RWPE1 (cell line): ENCODE measurements at regions not wholly inside any gene's neighbourhood (a gene's known extent, or its start where the extent isn't known, plus 50 kb on each side); places are given as distances from the start of the nearest gene placed in this dataset.
"Not testable (repeated sequence)": the region's sequence is repeated elsewhere in the genome, so short reads cannot be mapped to it uniquely, and the experiment has no call there.

Experiments
- CTCF ChIA-PET: fragments of 350-600 bp; sonication (Branson Sonifier 250); formaldehyde crosslinking; extraction: SDS; loops from one replicate; lab custom pipeline; 2021; lab: Yijun Ruan, JAX
- POLR2A ChIA-PET: fragments of 400-600 bp; formaldehyde crosslinking; extraction: SDS; loops from one replicate; lab custom pipeline; 2020; ENCODE audit warnings: antibody characterized with exemption; ENCODE audit not compliant: low non-redundant PET; lab: Yijun Ruan, JAX
- DNase-seq: peaks from one replicate; pipeline ENCODE4 v3.0.0; 2012; ENCODE audit warnings: low spot score
- H3K27ac ChIP-seq: fragments of 450-650 bp; 2 replicates; pipeline ENCODE4 v1.5.1; 2017
- CTCF ChIP-seq: fragments of 450-650 bp; conservative IDR thresholded peaks from 2 replicates; pipeline ENCODE4 v1.5.1; 2017; ENCODE audit warnings: low read depth, mild to moderate bottlenecking

DNA sequence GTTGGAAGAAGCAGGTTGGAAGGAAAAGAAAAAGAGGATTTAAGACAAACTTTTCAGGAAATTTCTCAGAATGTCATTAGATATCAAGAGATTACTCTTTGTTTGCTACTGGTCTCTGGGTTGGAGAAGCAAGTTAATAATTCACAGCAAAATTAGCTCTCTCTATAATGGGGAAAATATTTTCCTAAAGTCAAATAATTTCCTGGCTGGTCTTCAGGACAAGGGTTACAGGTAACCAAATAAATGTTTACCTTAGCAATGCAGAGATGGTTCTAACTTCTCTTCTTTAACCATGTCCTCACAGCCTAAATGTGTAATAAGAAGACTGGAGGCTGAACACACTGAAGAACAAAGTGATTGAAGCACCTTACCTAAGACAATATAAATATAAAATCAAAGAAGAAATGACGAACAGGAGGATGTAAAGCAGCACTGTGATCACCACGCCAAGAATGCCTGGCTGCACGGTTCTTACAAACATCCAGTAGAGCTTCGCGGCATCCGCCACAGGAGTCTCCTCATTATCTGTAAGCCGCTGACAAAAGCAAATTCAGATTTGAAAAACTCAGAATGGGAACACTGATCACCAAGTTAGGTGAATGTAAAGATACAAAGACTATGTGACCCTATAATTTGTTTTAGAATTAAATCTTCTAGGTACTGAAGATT lies 717.5 kb downstream of the TFAP2A start:
- no peak for TF ChIP-seq CTCF
- ChIA-PET POLR2A (no interaction called here), CTCF (interaction anchor here (0.6 kb wide), 2 partner anchors 24 to 1193 kb away, joined by 4 read pairs; no protein-coding TSS in a partner anchor)
- DNase-seq = no peak
- H3K27ac ChIP-seq = no peak overlapping the region

DNA sequence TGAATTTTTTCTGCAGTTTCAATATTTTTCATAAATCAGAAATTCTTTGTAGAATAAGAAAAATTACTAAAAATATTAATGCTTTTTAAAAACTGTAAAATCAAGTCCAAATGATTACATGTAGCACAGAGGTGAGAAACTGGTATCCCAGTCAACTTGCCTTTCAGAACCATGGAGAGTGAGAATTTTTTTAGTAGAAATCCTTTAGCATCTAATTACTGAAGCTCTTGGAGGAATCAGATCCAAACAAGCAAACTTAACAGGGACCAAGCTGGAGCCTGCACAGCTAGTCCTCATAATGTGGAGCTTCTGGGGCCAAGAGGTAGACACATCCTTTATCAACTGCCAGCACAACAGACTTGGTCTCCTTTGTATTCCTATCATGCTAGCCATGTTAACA lies 724.5 kb downstream of the TFAP2A start:
- ChIA-PET CTCF (no interaction called here), POLR2A (no interaction called here)
- H3K27ac ChIP-seq = no peak overlapping the region
- TF ChIP-seq CTCF = no peak
- DNase-seq = no peak

DNA sequence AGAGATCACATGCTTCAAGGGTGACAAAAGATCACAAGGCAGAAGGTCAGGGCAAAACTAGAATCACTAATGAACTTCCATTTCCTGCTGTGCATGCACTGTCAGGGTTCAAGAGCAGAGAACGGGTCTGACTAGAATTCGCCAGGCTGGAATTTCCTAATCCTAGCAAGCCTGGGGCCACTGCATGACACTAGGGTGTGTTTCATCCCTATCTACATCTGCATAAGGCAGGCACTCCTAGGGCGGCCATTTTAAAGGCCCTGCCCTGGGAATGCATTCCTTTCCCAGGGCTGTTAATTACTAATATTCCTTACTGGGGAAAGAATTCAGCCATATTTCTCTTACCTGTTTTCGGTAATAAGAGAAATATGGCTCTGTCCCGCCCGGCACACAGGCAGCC lies 734.1 kb downstream of the TFAP2A start:
- CTCF ChIA-PET, POLR2A ChIA-PET, DNase-seq, H3K27ac ChIP-seq: not testable (repeated sequence)

- CTCF ChIA-PET = no interaction called here
- DNase-seq = no peak
Observed at GRCh38 chr6:9675122-9675521, 739.8 kb downstream of the TFAP2A start.

GRCh38 chr6:9659848-9660247 lies 755.0 kb downstream of the TFAP2A start:
- ChIA-PET CTCF (no interaction called here), POLR2A (no interaction called here)
- H3K27ac ChIP-seq = no peak overlapping the region
- no peak for TF ChIP-seq CTCF
- DNase-seq = no peak

More at GRCh38 chr6:9675122-9675521, 739.8 kb downstream of the TFAP2A start:
- POLR2A ChIA-PET = no interaction called here
- TF ChIP-seq CTCF = no peak
- no peak overlapping the region for H3K27ac ChIP-seq

DNA sequence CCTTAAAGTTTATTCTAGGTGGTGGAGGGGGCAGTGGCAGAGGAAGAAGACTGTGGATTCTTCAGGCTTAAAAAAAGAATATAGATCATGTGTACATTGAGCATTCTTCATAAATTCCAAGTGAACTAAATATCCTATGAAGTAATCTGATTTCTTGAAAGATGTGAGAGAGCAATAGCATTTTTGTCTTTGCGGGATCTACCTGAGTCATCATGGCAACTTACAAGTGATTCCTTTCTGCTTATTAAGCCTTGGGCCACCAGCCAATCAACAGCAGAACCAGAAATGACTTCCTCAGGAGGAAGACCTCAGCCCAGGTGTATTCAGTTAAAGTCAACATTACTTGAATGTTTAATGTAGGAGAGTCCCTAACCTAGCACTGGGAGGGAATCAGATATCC lies 756.9 kb downstream of the TFAP2A start:
- POLR2A ChIA-PET = no interaction called here
- CTCF ChIA-PET = no interaction called here
- H3K27ac ChIP-seq = no peak overlapping the region
- peak; percentile 38 for DNase-seq
- TF ChIP-seq CTCF = no peak

DNA sequence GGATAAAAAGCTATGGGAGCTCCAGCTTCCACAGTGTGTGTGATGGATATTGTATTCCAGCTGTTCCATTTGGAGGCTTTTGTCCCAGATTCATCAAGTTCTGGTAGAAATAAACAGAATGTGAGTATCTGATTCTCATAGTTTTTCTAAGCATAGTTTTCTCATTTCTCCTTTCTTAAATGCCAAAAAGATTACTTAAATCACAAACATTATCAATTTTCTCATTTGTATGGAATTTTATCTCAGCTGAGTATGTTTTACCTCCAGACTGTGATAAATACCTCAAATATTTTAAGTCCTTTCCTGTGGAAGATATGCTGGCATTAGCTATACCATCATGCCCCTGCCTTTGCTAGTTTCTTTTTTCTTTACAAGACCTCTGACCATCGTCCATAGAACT lies 767.3 kb downstream of the TFAP2A start:
- no peak overlapping the region for H3K27ac ChIP-seq
- CTCF ChIA-PET = no interaction called here
- TF ChIP-seq CTCF = no peak
- POLR2A ChIA-PET = no interaction called here
- DNase-seq = no peak
